HL-60 (cell line): ENCODE measurements at regions not wholly inside any gene's neighbourhood (a gene's known extent, or its start where the extent isn't known, plus 50 kb on each side); places are given as distances from the start of the nearest gene placed in this dataset.

Experiments used
- DNase-seq, 2 experiments: peaks; one replicate each; pipeline ENCODE4 v3.0.0-alpha.2; 2010 to 2020; ENCODE audit warnings: low read depth in 1 of 2, low spot score in 1 of 2
- H3K27ac ChIP-seq: fragments of 250-450 bp; sonication (Bioruptor Pico); replicated peaks from 2 replicates; pipeline ENCODE4 v1.5.1; 2020; ENCODE audit warnings: mild to moderate bottlenecking, moderate library complexity
- H3K27me3 ChIP-seq: fragments of 250-450 bp; sonication (Bioruptor Pico); 2 replicates; pipeline ENCODE4 v1.5.1; 2021; ENCODE audit warnings: mild to moderate bottlenecking, moderate library complexity; ENCODE audit not compliant: insufficient read depth, poor library complexity, severe bottlenecking
- H3K4me3 ChIP-seq: replicated peaks from 2 replicates; pipeline ENCODE4 v1.5.1; 2011; ENCODE audit warnings: mild to moderate bottlenecking, control low read depth, low read length; ENCODE audit not compliant: insufficient read depth
- GABPA ChIP-seq: IDR thresholded peaks from 2 replicates; pipeline ENCODE4 v1.6.1; 2012; ENCODE audit warnings: low read depth
- POLR2AphosphoS5 ChIP-seq: IDR thresholded peaks from 2 replicates; pipeline ENCODE4 v1.6.1; 2012; ENCODE audit warnings: low read depth
- REST ChIP-seq: IDR thresholded peaks from 2 replicates; pipeline ENCODE4 v1.6.1; 2012; ENCODE audit warnings: low read depth; ENCODE audit not compliant: insufficient replicate concordance
- SPI1 ChIP-seq: IDR thresholded peaks from 2 replicates; pipeline ENCODE4 v1.6.1; 2012; ENCODE audit warnings: low read depth, mild to moderate bottlenecking, borderline replicate concordance
- TF ChIP-seq, protein P1 (sequence below): IDR thresholded peaks from one replicate; pipeline ENCODE4 v1.5.1; 2011; ENCODE audit warnings: low read length, control low read depth, inconsistent platforms; ENCODE audit not compliant: insufficient read depth

GRCh38 chr4:111037591-111038360, 414.9 kb upstream of the PITX2 start:
- no peak overlapping the region for H3K27ac ChIP-seq
- TF ChIP-seq REST, result no peak
- no peak for TF ChIP-seq SPI1
- TF ChIP-seq, protein P1, sequence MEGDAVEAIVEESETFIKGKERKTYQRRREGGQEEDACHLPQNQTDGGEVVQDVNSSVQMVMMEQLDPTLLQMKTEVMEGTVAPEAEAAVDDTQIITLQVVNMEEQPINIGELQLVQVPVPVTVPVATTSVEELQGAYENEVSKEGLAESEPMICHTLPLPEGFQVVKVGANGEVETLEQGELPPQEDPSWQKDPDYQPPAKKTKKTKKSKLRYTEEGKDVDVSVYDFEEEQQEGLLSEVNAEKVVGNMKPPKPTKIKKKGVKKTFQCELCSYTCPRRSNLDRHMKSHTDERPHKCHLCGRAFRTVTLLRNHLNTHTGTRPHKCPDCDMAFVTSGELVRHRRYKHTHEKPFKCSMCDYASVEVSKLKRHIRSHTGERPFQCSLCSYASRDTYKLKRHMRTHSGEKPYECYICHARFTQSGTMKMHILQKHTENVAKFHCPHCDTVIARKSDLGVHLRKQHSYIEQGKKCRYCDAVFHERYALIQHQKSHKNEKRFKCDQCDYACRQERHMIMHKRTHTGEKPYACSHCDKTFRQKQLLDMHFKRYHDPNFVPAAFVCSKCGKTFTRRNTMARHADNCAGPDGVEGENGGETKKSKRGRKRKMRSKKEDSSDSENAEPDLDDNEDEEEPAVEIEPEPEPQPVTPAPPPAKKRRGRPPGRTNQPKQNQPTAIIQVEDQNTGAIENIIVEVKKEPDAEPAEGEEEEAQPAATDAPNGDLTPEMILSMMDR, result no peak
- TF ChIP-seq POLR2AphosphoS5, result no peak
- TF ChIP-seq GABPA, result no peak
- H3K27me3 ChIP-seq, result no peaks in the 10 kb centered on the region
- H3K4me3 ChIP-seq, result no peak overlapping the region
- no peak for DNase-seq

GRCh38 chr4:111040904-111041303, 418.0 kb upstream of the PITX2 start:
- H3K4me3 ChIP-seq, result no peak overlapping the region
- TF ChIP-seq SPI1 (no peak), GABPA (no peak), REST (no peak), POLR2AphosphoS5 (no peak)
- TF ChIP-seq, protein P1, result no peak
- H3K27me3 ChIP-seq, result no peaks in the 10 kb centered on the region
- no peak overlapping the region for H3K27ac ChIP-seq
- no peak for DNase-seq

GRCh38 chr4:111043286-111043685, 420.4 kb upstream of the PITX2 start:
- TF ChIP-seq REST, result no peak
- TF ChIP-seq SPI1, result no peak
- TF ChIP-seq, protein P1, result no peak
- TF ChIP-seq GABPA, result no peak
- H3K4me3 ChIP-seq, result no peak overlapping the region
- H3K27me3 ChIP-seq, result no peaks in the 10 kb centered on the region
- DNase-seq, result no peak
- no peak overlapping the region for H3K27ac ChIP-seq
